Kidney (tissue), 13 donors: ENCODE measurements at regions not wholly inside any gene's neighbourhood (a gene's known extent, or its start where the extent isn't known, plus 50 kb on each side); places are given as distances from the start of the nearest gene placed in this dataset.
"Not testable (repeated sequence)": the region's sequence is repeated elsewhere in the genome, so short reads cannot be mapped to it uniquely, and the experiment has no call there.

Experiments
- DNase-seq, 5 donors: peaks; one replicate each; pipeline ENCODE4 v3.0.0-alpha.2; 2013 to 2020
- FAIRE-seq: peaks from 2 replicates; lab custom pipeline; 2012; peaks lifted over from hg19 to GRCh38; lab: Jason Lieb, UNC
- H3K27ac ChIP-seq, 2 donors: one replicate each; pipeline ENCODE4 v1.7.0; 2013; ENCODE audit warnings: low read depth in 2 of 2, low read length in 2 of 2, inconsistent platforms in 1 of 2
- H3K27me3 ChIP-seq: one replicate; pipeline ENCODE4 v1.7.1; 2013; ENCODE audit warnings: low read length, inconsistent platforms; ENCODE audit not compliant: control insufficient read depth, insufficient read depth
- H3K36me3 ChIP-seq, 3 donors: one replicate each; pipeline versions ENCODE4 v1.7.0 to v1.7.1; 2013; ENCODE audit warnings: low read length in 3 of 3, control low read depth in 1 of 3, inconsistent platforms in 1 of 3; ENCODE audit not compliant: insufficient read depth in 3 of 3, control insufficient read depth in 2 of 3
- H3K4me1 ChIP-seq, 3 donors: one replicate each; pipeline versions ENCODE4 v1.7.0 to v1.7.1; 2013; ENCODE audit warnings: low read length in 3 of 3, inconsistent platforms in 1 of 3, low read depth in 1 of 3; ENCODE audit not compliant: control insufficient read depth in 2 of 3, insufficient read depth in 2 of 3
- H3K4me3 ChIP-seq, 3 donors: one replicate each; pipeline versions ENCODE4 v1.7.0 to v1.8.1; 2013; ENCODE audit warnings: low read length in 3 of 3, control low read depth in 1 of 3, inconsistent platforms in 1 of 3
- H3K9ac ChIP-seq, 3 donors: one replicate each; pipeline versions ENCODE4 v1.7.0 to v1.7.1; 2013; ENCODE audit warnings: low read length in 3 of 3, control low read depth in 1 of 3, inconsistent platforms in 1 of 3
- H3K9me3 ChIP-seq, 3 donors: one replicate each; pipeline versions ENCODE4 v1.7.0 to v1.7.1; 2013; ENCODE audit warnings: low read length in 3 of 3, control low read depth in 1 of 3, inconsistent platforms in 1 of 3; ENCODE audit not compliant: control insufficient read depth in 2 of 3, insufficient read depth in 1 of 3
- intact Hi-C: fragments of 100-400 bp; cut with DNase I; formaldehyde crosslinking; loops from one replicate; pipeline ENCODE4 v1.11.1; 2022
- TF ChIP-seq, protein P1 (sequence below): IDR thresholded peaks from 3 replicates; pipeline ENCODE4 v1.5.1; 2012; ENCODE audit warnings: mild to moderate bottlenecking, moderate library complexity, borderline replicate concordance; ENCODE audit not compliant: insufficient read depth; ENCODE audit errors: extremely low read depth
- donor health status: control.
- donor health status: control.
- donor health status: control.
- donor health status: control.
- donor health status: control.
- donor health status: DM: yes; HTN: yes; CAD: no.
- donor health status: Normal renal cell carcinoma (clear cell type).

DNA sequence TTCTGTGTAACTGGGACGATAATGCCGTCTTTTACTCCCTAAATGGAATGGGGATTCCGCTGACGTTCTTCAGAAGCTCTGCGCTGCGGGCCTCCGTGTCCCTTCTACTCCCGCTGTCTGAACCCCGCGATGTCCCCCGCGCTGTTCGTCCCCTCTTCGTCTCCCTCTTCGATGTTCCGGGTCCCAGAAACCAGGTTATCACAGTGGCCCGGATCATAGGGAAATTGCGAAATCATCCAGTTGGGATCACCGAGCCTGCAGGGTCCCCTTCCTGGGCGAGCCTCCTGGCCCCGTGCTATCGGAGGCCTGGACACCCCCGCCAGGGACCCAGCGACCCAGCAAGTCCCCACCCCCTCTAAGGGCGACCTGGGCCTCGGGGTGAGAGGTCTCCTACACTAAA lies 154.2 kb downstream of the PPIAL4G start:
- no peak for DNase-seq
- Histone ChIP-seq H3K9me3 (no peaks in the 10 kb centered on the region), H3K27me3 (no peaks in the 10 kb centered on the region), H3K36me3 (no peaks in the 10 kb centered on the region), H3K4me3 (no peak overlapping the region), H3K27ac (no peak overlapping the region), H3K4me1 (peaks cover 0 to 4% (median 0%) of the 10 kb centered on the region in 3 donors), H3K9ac (no peak overlapping the region)
- intact Hi-C loops, result no loop called here
- FAIRE-seq, result no peak
- TF ChIP-seq, protein P1, sequence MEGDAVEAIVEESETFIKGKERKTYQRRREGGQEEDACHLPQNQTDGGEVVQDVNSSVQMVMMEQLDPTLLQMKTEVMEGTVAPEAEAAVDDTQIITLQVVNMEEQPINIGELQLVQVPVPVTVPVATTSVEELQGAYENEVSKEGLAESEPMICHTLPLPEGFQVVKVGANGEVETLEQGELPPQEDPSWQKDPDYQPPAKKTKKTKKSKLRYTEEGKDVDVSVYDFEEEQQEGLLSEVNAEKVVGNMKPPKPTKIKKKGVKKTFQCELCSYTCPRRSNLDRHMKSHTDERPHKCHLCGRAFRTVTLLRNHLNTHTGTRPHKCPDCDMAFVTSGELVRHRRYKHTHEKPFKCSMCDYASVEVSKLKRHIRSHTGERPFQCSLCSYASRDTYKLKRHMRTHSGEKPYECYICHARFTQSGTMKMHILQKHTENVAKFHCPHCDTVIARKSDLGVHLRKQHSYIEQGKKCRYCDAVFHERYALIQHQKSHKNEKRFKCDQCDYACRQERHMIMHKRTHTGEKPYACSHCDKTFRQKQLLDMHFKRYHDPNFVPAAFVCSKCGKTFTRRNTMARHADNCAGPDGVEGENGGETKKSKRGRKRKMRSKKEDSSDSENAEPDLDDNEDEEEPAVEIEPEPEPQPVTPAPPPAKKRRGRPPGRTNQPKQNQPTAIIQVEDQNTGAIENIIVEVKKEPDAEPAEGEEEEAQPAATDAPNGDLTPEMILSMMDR, result no peak

DNA sequence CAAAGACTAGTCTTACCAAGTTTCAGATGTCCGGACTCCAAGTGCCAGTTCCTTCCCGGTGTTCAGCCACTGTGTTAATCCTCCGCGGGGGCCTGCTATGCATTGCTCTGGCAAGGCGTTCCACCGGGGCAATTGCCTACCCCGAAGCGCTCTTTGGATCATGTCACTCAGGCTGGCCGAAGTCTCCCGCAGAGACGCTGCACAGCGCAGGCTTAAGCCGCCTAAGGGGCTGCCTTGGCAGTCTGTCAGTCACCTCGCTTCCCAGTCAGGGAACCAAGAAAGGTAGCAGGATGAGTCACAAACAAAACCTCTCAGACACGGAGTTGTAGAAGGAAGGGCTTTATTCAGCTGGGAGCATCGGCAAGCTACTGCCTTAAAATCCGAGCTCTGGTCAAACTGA lies 158.1 kb downstream of the PPIAL4G start:
- H3K9me3 ChIP-seq, H3K27me3 ChIP-seq, intact Hi-C loops, H3K4me3 ChIP-seq, H3K36me3 ChIP-seq, H3K27ac ChIP-seq, H3K4me1 ChIP-seq, FAIRE-seq, H3K9ac ChIP-seq, DNase-seq: not testable (repeated sequence)

DNA sequence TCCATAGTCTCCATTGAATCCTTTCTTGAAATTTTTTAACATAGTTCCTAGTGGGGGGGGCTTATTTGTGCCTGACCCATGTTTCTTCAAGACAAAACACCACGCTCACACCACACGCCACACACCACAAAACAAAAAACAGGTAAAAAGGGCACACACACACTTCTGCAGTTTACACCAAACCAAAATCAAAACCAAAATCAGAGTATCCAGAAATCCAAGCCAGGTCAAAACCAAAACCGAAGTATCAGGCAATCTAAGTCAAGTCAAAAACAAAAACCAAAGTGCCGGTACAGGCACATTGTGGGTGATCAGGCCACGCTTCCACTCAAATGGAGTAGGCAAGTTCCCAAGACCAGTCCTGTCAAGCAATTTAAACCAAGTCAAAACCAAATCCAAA lies 158.6 kb downstream of the PPIAL4G start:
- H3K27ac ChIP-seq, DNase-seq, FAIRE-seq, H3K4me3 ChIP-seq, H3K27me3 ChIP-seq, H3K36me3 ChIP-seq, H3K4me1 ChIP-seq, H3K9me3 ChIP-seq, H3K9ac ChIP-seq, intact Hi-C loops: not testable (repeated sequence)

DNA sequence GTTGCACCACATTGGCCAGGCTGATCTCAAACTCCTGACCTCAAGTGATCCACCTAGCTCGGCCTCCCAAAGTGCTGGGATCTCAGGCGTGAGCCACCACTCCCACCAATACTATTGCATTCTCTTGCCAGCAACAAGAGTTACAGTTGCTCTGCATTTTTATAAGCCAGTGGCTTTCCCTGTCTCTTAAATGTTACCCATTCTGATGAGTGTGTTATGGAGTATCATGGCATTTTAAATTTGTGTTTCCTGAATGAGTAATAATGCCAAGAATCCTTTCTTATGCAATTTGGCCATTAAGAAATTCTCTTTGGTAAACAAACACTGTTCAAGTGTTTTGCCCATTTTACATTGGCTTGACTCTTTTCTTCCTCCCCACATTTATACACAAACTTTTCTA lies 163.0 kb downstream of the PPIAL4G start:
- H3K4me3 ChIP-seq, H3K36me3 ChIP-seq, FAIRE-seq, DNase-seq, H3K4me1 ChIP-seq, H3K27ac ChIP-seq, H3K27me3 ChIP-seq, H3K9me3 ChIP-seq, intact Hi-C loops, H3K9ac ChIP-seq: not testable (repeated sequence)

DNA sequence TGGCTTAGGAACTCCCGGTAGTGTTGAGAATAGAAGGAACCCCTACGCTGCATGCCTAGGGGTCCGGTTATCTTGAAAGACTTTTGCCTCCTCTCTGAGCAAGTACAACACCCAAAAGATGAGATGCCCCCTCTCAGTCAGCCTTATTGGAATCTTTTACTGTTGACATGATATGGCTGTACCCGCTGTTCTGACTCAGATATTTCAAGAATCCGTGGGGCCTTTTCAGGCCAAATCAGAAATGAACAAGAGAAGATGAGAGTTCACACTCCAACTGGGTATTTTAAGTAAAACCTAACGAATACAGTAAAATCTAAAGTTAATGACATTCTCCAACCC lies 164.2 kb downstream of the PPIAL4G start:
- TF ChIP-seq, protein P1, result no peak
- DNase-seq (peak in 1 of 5 donors; percentile 14), FAIRE-seq (no peak)
- intact Hi-C loops, result no loop called here
- no peak overlapping the region for H3K9ac ChIP-seq
- H3K36me3 ChIP-seq, result no peaks in the 10 kb centered on the region
- peaks cover 0 to 3% (median 0%) of the 10 kb centered on the region in 3 donors for H3K9me3 ChIP-seq
- H3K27ac ChIP-seq, result no peak overlapping the region
- no peak overlapping the region for H3K4me3 ChIP-seq
- H3K4me1 ChIP-seq, result no peaks in the 10 kb centered on the region
- no peaks in the 10 kb centered on the region for H3K27me3 ChIP-seq
